Smooth muscle cell (in vitro differentiated cells): ENCODE measurements at regions not wholly inside any gene's neighbourhood (a gene's known extent, or its start where the extent isn't known, plus 50 kb on each side); places are given as distances from the start of the nearest gene placed in this dataset.

Experiments
- DNase-seq: peaks from one replicate; lab custom pipeline; 2025; ENCODE audit not compliant: unreplicated experiment; lab: John Stamatoyannopoulos, UW
- H2AFZ ChIP-seq: fragments of 200-600 bp; sonication (generic); 2 replicates; pipeline ENCODE4 v1.6.0; 2016; ENCODE audit warnings: antibody characterized with exemption, low read depth, mild to moderate bottlenecking
- H3F3A ChIP-seq: fragments of 200-600 bp; sonication (generic); 2 replicates; pipeline ENCODE4 v1.6.0; 2017; ENCODE audit warnings: antibody characterized with exemption, low read depth
- H3K27ac ChIP-seq: fragments of 200-600 bp; sonication (generic); 2 replicates; pipeline ENCODE4 v1.5.1; 2016; ENCODE audit warnings: low read depth, mild to moderate bottlenecking
- H3K27me3 ChIP-seq: fragments of 200-600 bp; sonication (generic); 2 replicates; pipeline ENCODE4 v1.6.1; 2016; ENCODE audit warnings: low read depth, mild to moderate bottlenecking
- H3K36me3 ChIP-seq: fragments of 200-600 bp; sonication (generic); 2 replicates; pipeline ENCODE4 v1.5.1; 2016; ENCODE audit warnings: low read depth
- H3K4me1 ChIP-seq: fragments of 200-600 bp; sonication (generic); 2 replicates; pipeline ENCODE4 v1.5.1; 2016; ENCODE audit warnings: low read depth
- H3K4me2 ChIP-seq: fragments of 200-600 bp; sonication (generic); 2 replicates; pipeline ENCODE4 v1.6.0; 2016; ENCODE audit warnings: mild to moderate bottlenecking
- H3K4me3 ChIP-seq: fragments of 200-600 bp; sonication (generic); 2 replicates; pipeline ENCODE4 v1.5.1; 2016; ENCODE audit warnings: mild to moderate bottlenecking
- H3K79me2 ChIP-seq: fragments of 200-600 bp; sonication (generic); 2 replicates; pipeline ENCODE4 v1.6.0; 2016; ENCODE audit warnings: low read depth, mild to moderate bottlenecking
- H3K9ac ChIP-seq: fragments of 200-600 bp; sonication (generic); 2 replicates; pipeline ENCODE4 v1.6.0; 2016; ENCODE audit warnings: low read depth
- H3K9me3 ChIP-seq: fragments of 200-600 bp; sonication (generic); replicated peaks from 2 replicates; pipeline ENCODE4 v1.5.1; 2016; ENCODE audit warnings: low read depth
- H4K20me1 ChIP-seq: fragments of 200-600 bp; sonication (generic); 2 replicates; pipeline ENCODE4 v1.6.0; 2016; ENCODE audit warnings: low read depth
- WGBS: methylation state at CpG from one replicate; pipeline ENCODE4 v1.1.7; 2016; ENCODE audit warnings: low lambda C conversion rate; 5-methylcytosine and 5-hydroxymethylcytosine counted together
- TF ChIP-seq, protein P1 (sequence below): fragments of 200-600 bp; sonication (generic); IDR thresholded peaks from 2 replicates; pipeline ENCODE4 v1.5.1; 2017; ENCODE audit warnings: borderline replicate concordance, mild to moderate bottlenecking, antibody characterized with exemption; ENCODE audit not compliant: insufficient read depth, poor library complexity, severe bottlenecking

- no peak overlapping the region for H2AFZ ChIP-seq
- no peaks in the 10 kb centered on the region for H3K9me3 ChIP-seq
- H4K20me1 ChIP-seq: no peaks in the 10 kb centered on the region
- WGBS: 80% methylated on average over 7 of the region's 7 CpGs
- no peak overlapping the region for H3K4me3 ChIP-seq
- H3K36me3 ChIP-seq: no peaks in the 10 kb centered on the region
- no peaks in the 10 kb centered on the region for H3K79me2 ChIP-seq
- H3K27me3 ChIP-seq: no peaks in the 10 kb centered on the region
- no peaks in the 10 kb centered on the region for H3K4me1 ChIP-seq
- no peak overlapping the region for H3K9ac ChIP-seq
- H3K27ac ChIP-seq: no peak overlapping the region
- no peak for DNase-seq
- H3F3A ChIP-seq: no peaks in the 10 kb centered on the region
- TF ChIP-seq, protein P1, sequence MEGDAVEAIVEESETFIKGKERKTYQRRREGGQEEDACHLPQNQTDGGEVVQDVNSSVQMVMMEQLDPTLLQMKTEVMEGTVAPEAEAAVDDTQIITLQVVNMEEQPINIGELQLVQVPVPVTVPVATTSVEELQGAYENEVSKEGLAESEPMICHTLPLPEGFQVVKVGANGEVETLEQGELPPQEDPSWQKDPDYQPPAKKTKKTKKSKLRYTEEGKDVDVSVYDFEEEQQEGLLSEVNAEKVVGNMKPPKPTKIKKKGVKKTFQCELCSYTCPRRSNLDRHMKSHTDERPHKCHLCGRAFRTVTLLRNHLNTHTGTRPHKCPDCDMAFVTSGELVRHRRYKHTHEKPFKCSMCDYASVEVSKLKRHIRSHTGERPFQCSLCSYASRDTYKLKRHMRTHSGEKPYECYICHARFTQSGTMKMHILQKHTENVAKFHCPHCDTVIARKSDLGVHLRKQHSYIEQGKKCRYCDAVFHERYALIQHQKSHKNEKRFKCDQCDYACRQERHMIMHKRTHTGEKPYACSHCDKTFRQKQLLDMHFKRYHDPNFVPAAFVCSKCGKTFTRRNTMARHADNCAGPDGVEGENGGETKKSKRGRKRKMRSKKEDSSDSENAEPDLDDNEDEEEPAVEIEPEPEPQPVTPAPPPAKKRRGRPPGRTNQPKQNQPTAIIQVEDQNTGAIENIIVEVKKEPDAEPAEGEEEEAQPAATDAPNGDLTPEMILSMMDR: no peak
- no peak overlapping the region for H3K4me2 ChIP-seq
Measured at GRCh38 chr5:170182491-170182890, 50.3 kb upstream of the C5orf58 start.
